ENCODE measurements at regions not wholly inside any gene's neighbourhood (a gene's known extent, or its start where the extent isn't known, plus 50 kb on each side); places are given as distances from the start of the nearest gene placed in this dataset.

- DNase-seq, result peak in 1 of 2 donors; percentile 33
Observed at GRCh38 chr16:6643080-6643686, 689.5 kb upstream of the RBFOX1 start.

DNA sequence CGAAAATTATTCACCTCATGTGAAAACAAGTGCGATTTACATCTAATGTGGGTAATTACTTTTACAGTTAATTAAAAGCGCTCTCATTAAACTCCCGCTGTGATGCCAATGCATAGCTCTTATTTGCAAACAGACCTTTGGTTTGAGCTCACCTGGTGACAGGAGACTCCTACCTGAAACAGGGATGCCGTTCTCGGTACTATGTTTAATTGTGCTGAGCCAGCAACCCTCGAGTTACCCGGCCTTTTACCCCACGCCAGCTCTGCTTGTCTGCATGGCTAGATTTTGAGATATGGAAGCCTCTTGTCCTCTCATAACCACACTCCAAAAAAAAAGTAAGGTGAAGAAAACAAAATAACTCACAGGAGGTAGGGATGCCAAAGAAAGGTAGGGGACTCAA lies 690.4 kb upstream of the RBFOX1 start:
- DNase-seq, result no peak

- no peak for DNase-seq
Observed at GRCh38 chr16:6641091-6641490, 691.6 kb upstream of the RBFOX1 start.

DNA sequence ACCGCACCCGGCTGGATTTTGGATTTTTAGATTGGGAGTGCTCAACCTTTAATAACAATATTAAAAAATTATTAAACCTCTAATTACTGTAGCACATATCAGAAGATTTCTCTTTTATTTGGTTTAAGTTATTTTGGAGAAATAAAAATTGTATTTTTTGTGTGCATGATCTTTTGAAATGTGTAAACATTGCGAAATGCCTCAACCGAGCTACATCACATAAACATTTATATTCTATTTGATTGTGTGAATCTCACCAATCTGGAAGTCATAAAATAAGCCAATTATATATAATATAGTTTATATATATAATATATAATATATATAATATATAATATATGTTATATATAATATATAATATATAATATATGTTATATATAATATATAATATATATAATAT lies 696.2 kb upstream of the RBFOX1 start:
- DNase-seq, result no peak

GRCh38 chr16:6634151-6634550 lies 698.5 kb upstream of the RBFOX1 start:
- DNase-seq, result no peak

GRCh38 chr16:6633456-6633855 lies 699.2 kb upstream of the RBFOX1 start:
- DNase-seq, result no peak

DNA sequence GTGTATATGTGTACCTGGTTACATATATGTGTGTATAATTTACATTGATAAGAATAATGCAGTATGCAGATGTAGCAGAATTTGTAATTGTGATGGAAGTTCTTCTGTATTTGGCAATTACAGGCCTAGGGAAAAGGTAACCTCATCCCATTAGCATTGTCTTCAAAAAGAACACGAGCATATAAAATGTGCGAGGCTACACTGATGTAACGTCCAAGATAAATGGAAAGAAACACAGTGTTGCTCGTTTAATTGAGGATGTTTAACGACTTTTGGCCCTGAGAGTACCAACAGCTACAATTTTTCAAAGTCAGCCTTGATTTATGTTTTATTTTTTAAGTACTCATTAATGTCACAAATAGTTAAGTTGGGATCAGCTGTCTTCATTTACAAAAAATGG lies 703.5 kb upstream of the RBFOX1 start:
- DNase-seq, result no peak

DNA sequence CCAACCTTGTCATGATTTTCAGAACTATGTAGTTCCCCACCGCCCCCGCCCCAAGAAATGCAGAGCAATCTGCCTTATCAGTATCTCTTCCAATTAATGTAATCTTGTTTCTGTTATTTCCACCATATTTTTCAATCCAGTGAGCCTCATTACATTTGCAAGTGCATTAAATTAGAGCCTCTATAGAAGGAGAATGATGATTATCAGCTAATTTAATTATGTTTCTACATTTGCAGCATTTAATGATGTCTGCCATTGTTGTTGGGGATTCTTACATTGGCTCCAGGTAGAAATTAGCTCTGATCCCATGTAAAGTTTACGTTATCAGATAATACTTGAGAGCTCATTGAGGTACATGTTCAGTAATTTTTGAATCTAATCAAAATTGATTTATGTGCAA lies 707.0 kb upstream of the RBFOX1 start:
- no peak for DNase-seq

DNA sequence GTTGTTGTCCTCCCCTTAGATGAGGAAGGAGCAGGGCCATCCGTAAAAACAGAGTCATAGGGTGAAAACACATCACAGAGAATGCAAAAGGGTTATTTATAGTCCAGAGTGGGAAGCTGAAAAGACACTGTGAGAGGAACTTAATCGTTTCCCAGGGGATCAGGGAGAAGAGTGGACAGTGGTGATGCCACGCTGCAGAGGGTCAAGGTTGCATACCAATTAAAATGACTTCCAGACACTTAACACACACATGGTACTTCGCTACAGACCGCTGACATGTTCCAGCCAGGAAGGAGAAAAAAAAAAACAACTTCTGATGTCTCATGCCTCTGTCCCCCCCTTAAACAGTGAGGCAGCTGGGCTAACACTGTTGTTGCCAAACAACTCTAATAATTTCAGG lies 713.8 kb upstream of the RBFOX1 start:
- DNase-seq, result no peak

- DNase-seq, result no peak
Observed at GRCh38 chr16:6616746-6617145, 715.9 kb upstream of the RBFOX1 start.

GRCh38 chr16:6615636-6616035 lies 717.0 kb upstream of the RBFOX1 start:
- no peak for DNase-seq

- no peak for DNase-seq
Observed at GRCh38 chr16:6611535-6611934, 721.1 kb upstream of the RBFOX1 start.

GRCh38 chr16:6605490-6605889 lies 727.2 kb upstream of the RBFOX1 start:
- no peak for DNase-seq

DNA sequence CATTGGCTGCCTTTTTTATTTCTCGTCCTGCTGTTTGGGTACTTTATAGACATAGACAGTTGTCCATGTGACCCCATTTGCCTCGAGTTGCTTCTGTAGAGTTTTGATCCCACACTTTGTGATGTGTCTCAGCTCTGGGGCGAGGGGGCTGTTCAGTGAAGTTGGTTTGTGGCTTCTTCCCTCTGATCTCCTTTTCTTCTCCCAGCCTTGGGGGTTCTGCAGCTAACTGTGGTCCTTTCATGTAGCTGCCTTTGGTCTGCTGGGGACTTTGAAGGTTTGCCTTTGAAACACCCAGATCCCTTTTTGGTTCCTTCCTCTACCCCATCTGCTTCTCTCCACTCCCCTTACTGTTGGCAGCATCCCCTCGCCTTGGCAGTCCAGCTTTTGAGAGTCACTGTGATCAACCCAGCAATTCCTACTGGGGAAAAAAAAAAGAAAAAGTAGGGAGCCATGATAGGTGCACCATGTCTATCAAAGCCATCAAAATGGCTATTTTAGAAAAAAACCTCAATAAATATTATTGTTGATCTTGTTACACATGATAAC lies 728.8 kb upstream of the RBFOX1 start:
- DNase-seq, result no peak

- no peak for DNase-seq
Observed at GRCh38 chr16:6602405-6602804, 730.2 kb upstream of the RBFOX1 start.

- DNase-seq, result no peak
Observed at GRCh38 chr16:6600167-6600566, 732.5 kb upstream of the RBFOX1 start.

- DNase-seq, result no peak
Observed at GRCh38 chr16:6593799-6594198, 738.8 kb upstream of the RBFOX1 start.

DNA sequence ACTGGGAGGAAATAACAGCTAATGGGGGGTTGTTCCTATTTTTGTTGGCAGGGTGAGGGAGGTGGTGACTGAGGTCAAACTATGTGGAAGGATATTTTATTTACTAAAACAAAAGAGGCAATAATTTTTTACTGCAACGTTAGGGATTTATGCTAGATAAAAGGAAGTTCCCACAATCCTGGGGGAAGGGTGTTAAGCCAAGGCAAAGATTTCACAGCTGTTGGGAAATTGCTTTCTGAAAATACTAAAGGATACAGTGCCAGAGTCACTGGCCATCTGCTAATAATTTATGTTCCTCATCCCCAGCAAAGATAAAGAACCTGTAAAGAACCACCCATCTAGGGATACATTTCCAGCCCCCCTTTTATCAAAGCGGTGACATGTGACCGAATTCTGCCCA lies 756.0 kb upstream of the RBFOX1 start:
- no peak for DNase-seq

DNA sequence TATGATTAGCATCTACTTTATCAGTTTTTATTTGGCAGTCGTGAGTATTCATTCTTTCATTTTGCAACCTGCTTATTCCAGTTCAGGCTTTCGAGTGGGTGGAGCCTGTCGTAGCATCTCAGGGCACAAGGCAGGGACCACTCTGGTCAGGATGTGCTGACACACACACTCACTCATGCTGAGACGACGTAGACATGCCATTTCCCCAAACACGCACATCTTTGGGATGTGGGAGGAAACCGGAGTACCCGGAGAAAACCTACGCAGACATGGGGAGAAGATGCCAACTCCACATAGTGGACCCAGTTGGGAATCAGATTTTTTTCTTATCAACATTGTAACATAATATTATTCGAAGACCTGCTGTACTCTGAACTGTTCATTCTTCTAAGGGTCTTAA lies 756.5 kb upstream of the RBFOX1 start:
- no peak for DNase-seq

- no peak for DNase-seq
Observed at GRCh38 chr16:6574146-6574545, 758.5 kb upstream of the RBFOX1 start.

DNA sequence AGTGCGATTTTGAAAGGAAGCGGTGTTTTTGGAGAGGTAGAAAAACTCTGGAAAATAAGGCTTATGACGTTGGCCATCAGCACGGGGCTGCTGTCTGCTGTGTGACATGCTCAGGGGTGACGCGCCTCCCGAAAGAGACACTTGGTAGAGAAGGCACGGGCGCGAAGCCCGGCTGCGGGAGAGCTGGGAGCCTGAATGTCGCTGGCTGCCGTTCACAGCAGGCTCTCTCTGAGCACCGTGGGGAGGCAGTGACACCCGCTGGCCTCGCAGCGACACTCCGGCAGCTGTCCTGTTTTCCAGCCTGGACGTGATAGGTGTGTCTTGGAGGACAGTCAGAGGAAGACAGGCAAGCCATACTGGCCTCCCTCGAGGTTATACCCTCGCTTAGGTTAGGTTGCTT lies 759.1 kb upstream of the RBFOX1 start:
- DNase-seq, result no peak

GRCh38 chr16:6571044-6571443 lies 761.6 kb upstream of the RBFOX1 start:
- no peak for DNase-seq

DNA sequence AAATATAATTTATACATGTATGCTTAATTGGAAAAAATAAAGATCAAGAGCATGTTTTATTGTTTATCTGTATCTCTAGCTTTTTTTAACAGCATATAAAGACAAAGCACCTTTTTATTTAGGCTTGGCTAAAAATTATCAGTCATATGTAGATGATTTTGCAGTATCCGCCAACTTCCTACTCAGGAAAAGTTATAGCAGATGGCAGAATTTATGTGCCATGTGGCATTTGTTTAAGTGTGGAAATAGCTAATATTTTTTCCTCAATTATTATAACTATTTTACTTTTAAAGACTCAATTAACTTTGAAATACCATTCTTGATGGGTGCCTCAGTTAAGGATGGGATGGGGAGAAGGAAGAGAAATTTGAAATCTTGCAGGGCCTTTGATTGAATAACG lies 762.1 kb upstream of the RBFOX1 start:
- DNase-seq, result no peak

DNA sequence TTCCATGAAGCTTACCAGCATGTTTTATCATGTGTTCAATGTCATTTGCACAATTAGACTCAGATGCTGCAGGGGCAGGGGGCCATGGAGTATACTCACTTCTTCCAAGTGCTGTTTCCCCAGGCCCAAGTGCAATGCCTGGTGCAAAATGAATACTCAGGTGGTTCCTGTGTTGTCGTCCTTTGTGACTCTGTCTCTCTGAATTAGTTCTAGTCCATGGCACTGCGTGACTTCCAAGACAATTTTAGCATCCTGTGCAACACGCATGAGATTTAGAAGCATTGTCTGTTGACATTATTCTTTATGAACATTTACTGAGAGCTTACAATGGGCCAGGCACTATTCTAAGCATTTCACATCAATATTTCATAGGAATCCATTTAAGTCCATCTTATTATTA lies 769.7 kb upstream of the RBFOX1 start:
- no peak for DNase-seq

DNA sequence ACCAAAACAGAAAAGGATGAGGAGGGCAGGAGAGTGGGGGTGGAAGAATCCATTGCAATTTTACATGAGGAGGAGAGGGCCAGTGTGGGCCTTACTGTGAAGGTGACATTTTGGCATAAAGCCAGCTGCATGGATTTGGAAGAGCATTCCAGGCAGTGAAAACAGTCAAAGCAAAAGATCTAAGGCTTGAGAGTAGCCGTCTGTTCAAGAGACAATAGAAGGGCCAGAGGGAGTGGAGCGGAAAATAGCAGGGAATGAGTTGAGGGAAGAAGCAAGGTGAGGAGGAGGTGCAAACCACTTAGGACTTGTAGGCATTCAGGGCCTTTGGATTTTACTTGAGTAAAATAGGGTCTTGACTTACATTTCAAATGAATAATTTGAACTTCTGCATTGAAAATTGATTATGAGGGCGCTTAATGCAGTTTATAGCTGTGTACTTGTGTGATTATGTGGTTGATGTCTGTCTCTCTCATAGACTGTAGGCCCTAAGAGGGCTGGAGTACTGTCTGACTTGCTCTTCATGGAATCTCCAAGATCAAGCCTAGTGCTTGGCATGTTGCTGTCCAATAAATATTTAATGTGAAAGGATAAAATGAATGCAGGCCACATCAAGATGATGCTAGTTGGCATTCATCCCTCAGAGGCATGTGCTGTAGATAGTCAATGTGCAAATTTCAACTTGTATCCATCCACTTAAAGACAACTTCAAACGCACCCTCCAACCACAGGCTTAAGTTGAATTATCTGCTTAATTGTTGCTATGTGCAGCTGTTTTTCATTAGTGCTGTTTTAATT lies 772.1 kb upstream of the RBFOX1 start:
- DNase-seq, result no peak
